SK-N-SH (cell line): ENCODE measurements at regions not wholly inside any gene's neighbourhood (a gene's known extent, or its start where the extent isn't known, plus 50 kb on each side); places are given as distances from the start of the nearest gene placed in this dataset.

Experiments used
- CTCF ChIA-PET: fragments of 300-600, 350-600 bp; formaldehyde crosslinking; extraction: SDS; loops from one replicate; lab custom pipeline; 2021; lab: Yijun Ruan, JAX
- POLR2A ChIA-PET: fragments of 350-600 bp; sonication (Branson Sonifier 250); formaldehyde crosslinking; extraction: SDS; loops from one replicate; lab custom pipeline; 2020; ENCODE audit warnings: antibody characterized with exemption, inconsistent platforms; lab: Yijun Ruan, JAX
- DNase-seq: peaks from one replicate; pipeline ENCODE4 v3.0.0; 2012
- H2AFZ ChIP-seq: fragments of 200-600 bp; sonication (generic); 2 replicates; pipeline ENCODE4 v1.8.1; 2016; ENCODE audit warnings: antibody characterized with exemption, mild to moderate bottlenecking, low read depth
- H3F3A ChIP-seq: fragments of 200-600 bp; sonication (generic); replicated peaks from 2 replicates; pipeline ENCODE3; 2016; ENCODE audit warnings: antibody characterized with exemption, mild to moderate bottlenecking; ENCODE audit not compliant: insufficient read depth
- H3K27ac ChIP-seq, 2 experiments: fragments of 200-500 bp in 1 of 2; fragments of 200-600 bp in 1 of 2; sonication (Bioruptor generic) in 1 of 2; sonication (generic), shearing (Covaris generic) in 1 of 2; 2 replicates each; pipeline versions ENCODE4 v1.5.1 to v1.6.1; 2014 to 2016; ENCODE audit warnings: low read depth in 2 of 2, inconsistent platforms in 1 of 2, low read length in 1 of 2, mild to moderate bottlenecking in 1 of 2, mixed read lengths in 1 of 2
- H3K27me3 ChIP-seq: fragments of 200-600 bp; sonication (generic), shearing (Covaris generic); 2 replicates; pipeline ENCODE4 v1.6.1; 2016; ENCODE audit warnings: mixed run types; ENCODE audit not compliant: insufficient read depth
- H3K36me3 ChIP-seq, 2 experiments: fragments of 200-500 bp in 1 of 2; fragments of 200-600 bp in 1 of 2; sonication (Bioruptor generic) in 1 of 2; sonication (generic) in 1 of 2; replicated peaks in 1 of 2; 2 replicates each; pipeline versions ENCODE3 to v1.5.1; 2014 to 2016; ENCODE audit warnings: low read length in 1 of 2, mild to moderate bottlenecking in 1 of 2; ENCODE audit not compliant: insufficient read depth in 2 of 2, control insufficient read depth in 1 of 2
- H3K4me1 ChIP-seq, 2 experiments: fragments of 200-500 bp in 1 of 2; fragments of 200-600 bp in 1 of 2; sonication (Bioruptor generic) in 1 of 2; sonication (generic), shearing (Covaris generic) in 1 of 2; 2 replicates each; pipeline versions ENCODE4 v1.5.1 to v1.6.1; 2014 to 2016; ENCODE audit warnings: low read depth in 1 of 2, low read length in 1 of 2, mixed run types in 1 of 2; ENCODE audit not compliant: insufficient read depth in 2 of 2, control insufficient read depth in 1 of 2
- H3K4me2 ChIP-seq: fragments of 200-600 bp; sonication (generic), shearing (Covaris generic); 2 replicates; pipeline ENCODE4 v1.6.1; 2017; ENCODE audit warnings: mixed run types
- H3K4me3 ChIP-seq, 2 experiments: fragments of 200-500 bp in 1 of 2; fragments of 200-600 bp in 1 of 2; sonication (Bioruptor generic) in 1 of 2; sonication (generic), shearing (Covaris generic) in 1 of 2; 2 replicates each; pipeline versions ENCODE4 v1.5.1 to v1.8.1; 2014 to 2016; ENCODE audit warnings: low read depth in 2 of 2, inconsistent platforms in 1 of 2, low read length in 1 of 2, mild to moderate bottlenecking in 1 of 2, mixed read lengths in 1 of 2, moderate library complexity in 1 of 2
- H3K79me2 ChIP-seq: fragments of 200-600 bp; sonication (generic); 2 replicates; pipeline ENCODE4 v1.8.1; 2017; ENCODE audit warnings: mild to moderate bottlenecking; ENCODE audit not compliant: insufficient read depth
- H3K9ac ChIP-seq: fragments of 200-600 bp; sonication (generic); 2 replicates; pipeline ENCODE4 v1.6.1; 2017; ENCODE audit warnings: mixed run types
- H3K9me2 ChIP-seq: fragments of 200-600 bp; sonication (generic); 2 replicates; pipeline ENCODE4 v1.6.1; 2017; ENCODE audit warnings: mixed run types
- H3K9me3 ChIP-seq: fragments of 200-600 bp; sonication (generic); 2 replicates; pipeline ENCODE4 v1.6.1; 2017; ENCODE audit warnings: mixed run types, mild to moderate bottlenecking, moderate library complexity
- H4K20me1 ChIP-seq: fragments of 200-600 bp; sonication (generic); 2 replicates; pipeline ENCODE4 v1.6.1; 2017; ENCODE audit warnings: mild to moderate bottlenecking, mixed run types; ENCODE audit not compliant: insufficient read depth
- CHD2 ChIP-seq: fragments of 150-350 bp; IDR thresholded peaks from 2 replicates; pipeline ENCODE4 v1.6.1; 2018; ENCODE audit warnings: low read length; ENCODE audit not compliant: partially characterized antibody
- ELF1 ChIP-seq: IDR thresholded peaks from 2 replicates; pipeline ENCODE4 v1.4.0; 2012
- EP300 ChIP-seq, 2 experiments: IDR thresholded peaks; 2 replicates each; pipeline versions ENCODE4 v1.4.0 to v1.6.1; 2012; ENCODE audit warnings: borderline replicate concordance in 1 of 2, low read depth in 1 of 2, low read length in 1 of 2
- FOXJ3 ChIP-seq: sonication (generic); formaldehyde crosslinking; IDR thresholded peaks from 2 replicates; pipeline ENCODE4 v1.5.1; 2020; ENCODE audit warnings: mild to moderate bottlenecking, missing genetic modification reagents
- GABPA ChIP-seq: IDR thresholded peaks from 2 replicates; pipeline ENCODE4 v1.4.0; 2012; ENCODE audit warnings: low read depth, mild to moderate bottlenecking
- GATA2 ChIP-seq: sonication (generic); formaldehyde crosslinking; IDR thresholded peaks from 2 replicates; pipeline ENCODE4 v1.5.0; 2020; ENCODE audit warnings: mild to moderate bottlenecking, missing genetic modification reagents
- MXI1 ChIP-seq: IDR thresholded peaks from 2 replicates; pipeline ENCODE4 v1.6.1; 2012; ENCODE audit warnings: mild to moderate bottlenecking, low read depth, low read length, improper control_type of control experiment
- NFIC ChIP-seq: IDR thresholded peaks from 2 replicates; pipeline ENCODE4 v1.4.0; 2012; ENCODE audit warnings: borderline replicate concordance
- NRF1 ChIP-seq: IDR thresholded peaks from 2 replicates; pipeline ENCODE4 v1.6.1; 2012; ENCODE audit warnings: low read depth, mild to moderate bottlenecking, low read length
- POLR2AphosphoS5 ChIP-seq: IDR thresholded peaks from 2 replicates; pipeline ENCODE4 v1.6.1; 2012; ENCODE audit warnings: low read depth, low read length
- RAD21 ChIP-seq: IDR thresholded peaks from 2 replicates; pipeline ENCODE4 v1.6.1; 2012; ENCODE audit warnings: mild to moderate bottlenecking, low read length
- RXRA ChIP-seq: IDR thresholded peaks from 2 replicates; pipeline ENCODE4 v1.4.0; 2012; ENCODE audit warnings: low read depth, mild to moderate bottlenecking, borderline replicate concordance
- SMC3 ChIP-seq: IDR thresholded peaks from 2 replicates; pipeline ENCODE4 v1.6.1; 2012; ENCODE audit warnings: low read depth, low read length, improper control_type of control experiment
- WGBS: methylation state at CpG from one replicate; pipeline ENCODE4 v1.1.6; 2017; ENCODE audit warnings: low lambda C conversion rate; 5-methylcytosine and 5-hydroxymethylcytosine counted together
- TF ChIP-seq, protein P1 (sequence below): IDR thresholded peaks from 2 replicates; pipeline ENCODE4 v1.6.1; 2012; ENCODE audit warnings: mild to moderate bottlenecking, low read depth, low read length, moderate library complexity
- TF ChIP-seq, protein P2 (sequence below): IDR thresholded peaks from 2 replicates; pipeline ENCODE4 v1.4.0; 2012; ENCODE audit warnings: low read depth, borderline replicate concordance
- TF ChIP-seq, protein P3 (sequence below): IDR thresholded peaks from 2 replicates; pipeline ENCODE4 v1.4.0; 2012; ENCODE audit warnings: low read depth, borderline replicate concordance
- TF ChIP-seq, protein P4 (sequence below): fragments of 150-350 bp; IDR thresholded peaks from 2 replicates; pipeline ENCODE4 v1.6.1; 2016; ENCODE audit warnings: mild to moderate bottlenecking, low read depth, low read length
- TF ChIP-seq, protein P5 (sequence below): IDR thresholded peaks from 2 replicates; pipeline ENCODE4 v1.4.0; 2012; ENCODE audit warnings: low read depth

DNA sequence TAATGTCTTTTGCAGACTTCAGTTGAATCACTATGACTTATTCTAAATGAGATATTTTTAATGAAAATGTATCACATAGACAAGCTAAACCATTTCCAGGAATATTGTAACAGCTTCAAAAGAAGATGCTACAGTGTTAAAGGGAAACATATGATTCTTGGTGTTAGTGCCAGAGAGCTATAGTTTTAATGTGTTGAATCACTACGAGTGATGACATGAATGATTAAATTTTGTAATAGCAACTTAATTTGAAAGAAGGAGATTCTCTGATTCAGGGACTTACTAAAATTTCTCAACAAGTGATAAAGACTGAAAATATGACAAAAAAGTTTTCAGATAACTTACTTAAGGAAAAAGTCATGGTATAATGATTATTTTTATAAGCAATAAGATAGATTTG is 267.3 kb upstream of the SLITRK3 start:
- no peaks in the 10 kb centered on the region for H4K20me1 ChIP-seq
- no peaks in the 10 kb centered on the region for H3K36me3 ChIP-seq
- H3F3A ChIP-seq: no peaks in the 10 kb centered on the region
- H3K4me2 ChIP-seq: no peak overlapping the region
- H3K4me1 ChIP-seq: no peaks in the 10 kb centered on the region
- no peak for DNase-seq
- H3K79me2 ChIP-seq: no peaks in the 10 kb centered on the region
- no peak for TF ChIP-seq RXRA
- TF ChIP-seq SMC3: no peak
- TF ChIP-seq FOXJ3 (CRISPR knock-in tag): no peak
- TF ChIP-seq NFIC: no peak
- no peak for TF ChIP-seq GABPA
- TF ChIP-seq ELF1: no peak
- TF ChIP-seq RAD21: no peak
- TF ChIP-seq, protein P1, sequence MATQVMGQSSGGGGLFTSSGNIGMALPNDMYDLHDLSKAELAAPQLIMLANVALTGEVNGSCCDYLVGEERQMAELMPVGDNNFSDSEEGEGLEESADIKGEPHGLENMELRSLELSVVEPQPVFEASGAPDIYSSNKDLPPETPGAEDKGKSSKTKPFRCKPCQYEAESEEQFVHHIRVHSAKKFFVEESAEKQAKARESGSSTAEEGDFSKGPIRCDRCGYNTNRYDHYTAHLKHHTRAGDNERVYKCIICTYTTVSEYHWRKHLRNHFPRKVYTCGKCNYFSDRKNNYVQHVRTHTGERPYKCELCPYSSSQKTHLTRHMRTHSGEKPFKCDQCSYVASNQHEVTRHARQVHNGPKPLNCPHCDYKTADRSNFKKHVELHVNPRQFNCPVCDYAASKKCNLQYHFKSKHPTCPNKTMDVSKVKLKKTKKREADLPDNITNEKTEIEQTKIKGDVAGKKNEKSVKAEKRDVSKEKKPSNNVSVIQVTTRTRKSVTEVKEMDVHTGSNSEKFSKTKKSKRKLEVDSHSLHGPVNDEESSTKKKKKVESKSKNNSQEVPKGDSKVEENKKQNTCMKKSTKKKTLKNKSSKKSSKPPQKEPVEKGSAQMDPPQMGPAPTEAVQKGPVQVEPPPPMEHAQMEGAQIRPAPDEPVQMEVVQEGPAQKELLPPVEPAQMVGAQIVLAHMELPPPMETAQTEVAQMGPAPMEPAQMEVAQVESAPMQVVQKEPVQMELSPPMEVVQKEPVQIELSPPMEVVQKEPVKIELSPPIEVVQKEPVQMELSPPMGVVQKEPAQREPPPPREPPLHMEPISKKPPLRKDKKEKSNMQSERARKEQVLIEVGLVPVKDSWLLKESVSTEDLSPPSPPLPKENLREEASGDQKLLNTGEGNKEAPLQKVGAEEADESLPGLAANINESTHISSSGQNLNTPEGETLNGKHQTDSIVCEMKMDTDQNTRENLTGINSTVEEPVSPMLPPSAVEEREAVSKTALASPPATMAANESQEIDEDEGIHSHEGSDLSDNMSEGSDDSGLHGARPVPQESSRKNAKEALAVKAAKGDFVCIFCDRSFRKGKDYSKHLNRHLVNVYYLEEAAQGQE: no peak
- TF ChIP-seq, protein P2, sequence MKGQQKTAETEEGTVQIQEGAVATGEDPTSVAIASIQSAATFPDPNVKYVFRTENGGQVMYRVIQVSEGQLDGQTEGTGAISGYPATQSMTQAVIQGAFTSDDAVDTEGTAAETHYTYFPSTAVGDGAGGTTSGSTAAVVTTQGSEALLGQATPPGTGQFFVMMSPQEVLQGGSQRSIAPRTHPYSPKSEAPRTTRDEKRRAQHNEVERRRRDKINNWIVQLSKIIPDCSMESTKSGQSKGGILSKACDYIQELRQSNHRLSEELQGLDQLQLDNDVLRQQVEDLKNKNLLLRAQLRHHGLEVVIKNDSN: no peak
- TF ChIP-seq EP300 (IDR thresholded peaks at IDR 0.05; ENCODE audit: borderline replicate concordance in 1 of 2, low read depth in 1 of 2, low read length in 1 of 2): no peak
- TF ChIP-seq, protein P3, sequence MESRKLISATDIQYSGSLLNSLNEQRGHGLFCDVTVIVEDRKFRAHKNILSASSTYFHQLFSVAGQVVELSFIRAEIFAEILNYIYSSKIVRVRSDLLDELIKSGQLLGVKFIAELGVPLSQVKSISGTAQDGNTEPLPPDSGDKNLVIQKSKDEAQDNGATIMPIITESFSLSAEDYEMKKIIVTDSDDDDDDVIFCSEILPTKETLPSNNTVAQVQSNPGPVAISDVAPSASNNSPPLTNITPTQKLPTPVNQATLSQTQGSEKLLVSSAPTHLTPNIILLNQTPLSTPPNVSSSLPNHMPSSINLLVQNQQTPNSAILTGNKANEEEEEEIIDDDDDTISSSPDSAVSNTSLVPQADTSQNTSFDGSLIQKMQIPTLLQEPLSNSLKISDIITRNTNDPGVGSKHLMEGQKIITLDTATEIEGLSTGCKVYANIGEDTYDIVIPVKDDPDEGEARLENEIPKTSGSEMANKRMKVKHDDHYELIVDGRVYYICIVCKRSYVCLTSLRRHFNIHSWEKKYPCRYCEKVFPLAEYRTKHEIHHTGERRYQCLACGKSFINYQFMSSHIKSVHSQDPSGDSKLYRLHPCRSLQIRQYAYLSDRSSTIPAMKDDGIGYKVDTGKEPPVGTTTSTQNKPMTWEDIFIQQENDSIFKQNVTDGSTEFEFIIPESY: no peak
- TF ChIP-seq MXI1: no peak
- TF ChIP-seq NRF1: no peak
- TF ChIP-seq, protein P4, sequence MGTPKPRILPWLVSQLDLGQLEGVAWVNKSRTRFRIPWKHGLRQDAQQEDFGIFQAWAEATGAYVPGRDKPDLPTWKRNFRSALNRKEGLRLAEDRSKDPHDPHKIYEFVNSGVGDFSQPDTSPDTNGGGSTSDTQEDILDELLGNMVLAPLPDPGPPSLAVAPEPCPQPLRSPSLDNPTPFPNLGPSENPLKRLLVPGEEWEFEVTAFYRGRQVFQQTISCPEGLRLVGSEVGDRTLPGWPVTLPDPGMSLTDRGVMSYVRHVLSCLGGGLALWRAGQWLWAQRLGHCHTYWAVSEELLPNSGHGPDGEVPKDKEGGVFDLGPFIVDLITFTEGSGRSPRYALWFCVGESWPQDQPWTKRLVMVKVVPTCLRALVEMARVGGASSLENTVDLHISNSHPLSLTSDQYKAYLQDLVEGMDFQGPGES: no peak
- TF ChIP-seq GATA2: no peak
- TF ChIP-seq, protein P5, sequence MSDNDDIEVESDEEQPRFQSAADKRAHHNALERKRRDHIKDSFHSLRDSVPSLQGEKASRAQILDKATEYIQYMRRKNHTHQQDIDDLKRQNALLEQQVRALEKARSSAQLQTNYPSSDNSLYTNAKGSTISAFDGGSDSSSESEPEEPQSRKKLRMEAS: no peak
- TF ChIP-seq POLR2AphosphoS5: no peak
- no peak for TF ChIP-seq CHD2
- no peak overlapping the region for H3K4me3 ChIP-seq
- CTCF ChIA-PET: interaction anchor here (0.6 kb wide), 1 partner anchor 834 kb away, joined by 3 read pairs; no protein-coding TSS in a partner anchor
- H3K9me2 ChIP-seq: no peaks in the 10 kb centered on the region
- H3K9me3 ChIP-seq: no peaks in the 10 kb centered on the region
- H3K27me3 ChIP-seq: no peaks in the 10 kb centered on the region
- POLR2A ChIA-PET: no interaction called here
- WGBS: 17% methylated on average over 1 of the region's 1 CpG
- H2AFZ ChIP-seq: no peak overlapping the region
- no peak overlapping the region for H3K9ac ChIP-seq
- H3K27ac ChIP-seq: no peak overlapping the region
